ENCODE measurements at regions not wholly inside any gene's neighbourhood (a gene's known extent, or its start where the extent isn't known, plus 50 kb on each side); places are given as distances from the start of the nearest gene placed in this dataset.

DNA sequence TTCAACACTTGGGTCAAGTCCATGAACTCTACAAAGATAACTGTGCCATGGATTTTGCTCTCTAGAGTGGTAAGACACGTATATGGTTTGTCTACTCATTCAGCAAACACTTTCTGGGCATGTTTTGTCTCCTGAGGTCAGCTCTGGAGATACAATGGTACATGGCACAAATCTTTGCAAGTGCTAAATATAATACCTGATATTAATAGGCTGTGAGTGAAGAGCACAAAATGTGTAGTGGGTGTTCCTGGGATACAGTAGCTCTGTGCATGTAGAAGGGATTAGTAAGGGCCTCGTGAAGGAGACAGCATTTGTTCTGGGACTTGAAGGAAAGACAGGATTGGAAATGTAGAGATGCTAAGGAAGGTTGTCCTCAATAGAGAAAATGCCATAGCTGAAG is 360.9 kb downstream of the BCKDHB start:
- H3K27ac ChIP-seq, result no peak overlapping the region
- H3K27me3 ChIP-seq, result no peaks in the 10 kb centered on the region
- H3K4me3 ChIP-seq, result no peak overlapping the region
- intact Hi-C loops (cut with DNase I), result no loop called here
- TF ChIP-seq, protein P1, sequence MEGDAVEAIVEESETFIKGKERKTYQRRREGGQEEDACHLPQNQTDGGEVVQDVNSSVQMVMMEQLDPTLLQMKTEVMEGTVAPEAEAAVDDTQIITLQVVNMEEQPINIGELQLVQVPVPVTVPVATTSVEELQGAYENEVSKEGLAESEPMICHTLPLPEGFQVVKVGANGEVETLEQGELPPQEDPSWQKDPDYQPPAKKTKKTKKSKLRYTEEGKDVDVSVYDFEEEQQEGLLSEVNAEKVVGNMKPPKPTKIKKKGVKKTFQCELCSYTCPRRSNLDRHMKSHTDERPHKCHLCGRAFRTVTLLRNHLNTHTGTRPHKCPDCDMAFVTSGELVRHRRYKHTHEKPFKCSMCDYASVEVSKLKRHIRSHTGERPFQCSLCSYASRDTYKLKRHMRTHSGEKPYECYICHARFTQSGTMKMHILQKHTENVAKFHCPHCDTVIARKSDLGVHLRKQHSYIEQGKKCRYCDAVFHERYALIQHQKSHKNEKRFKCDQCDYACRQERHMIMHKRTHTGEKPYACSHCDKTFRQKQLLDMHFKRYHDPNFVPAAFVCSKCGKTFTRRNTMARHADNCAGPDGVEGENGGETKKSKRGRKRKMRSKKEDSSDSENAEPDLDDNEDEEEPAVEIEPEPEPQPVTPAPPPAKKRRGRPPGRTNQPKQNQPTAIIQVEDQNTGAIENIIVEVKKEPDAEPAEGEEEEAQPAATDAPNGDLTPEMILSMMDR (IDR thresholded peaks at IDR 0.05), result no peak
- H3K36me3 ChIP-seq, result no peaks in the 10 kb centered on the region
- H3K9me3 ChIP-seq, result no peaks in the 10 kb centered on the region
- no peaks in the 10 kb centered on the region for H3K4me1 ChIP-seq
- DNase-seq (ENCODE audit: extremely low spot score in 2 of 2), result no peak

DNA sequence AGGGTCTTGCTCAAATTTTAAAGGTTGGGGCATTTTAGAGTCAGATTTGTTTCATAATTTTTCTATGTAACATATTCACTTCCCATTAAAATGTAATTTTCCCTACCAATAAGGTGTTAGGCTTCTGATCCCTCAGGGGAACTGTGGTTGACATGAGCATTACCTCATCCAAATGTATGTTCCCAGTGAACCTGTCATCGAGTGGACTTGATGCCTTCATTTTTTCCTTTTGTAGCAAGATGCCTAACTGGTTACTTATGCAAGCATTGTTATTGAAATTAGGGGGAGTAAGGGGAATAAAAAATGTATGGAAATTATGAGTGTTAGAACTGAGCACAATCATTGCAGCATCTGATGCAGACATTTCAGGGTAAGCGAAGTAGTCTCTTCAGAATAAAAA is 360.5 kb downstream of the BCKDHB start:
- TF ChIP-seq POLR2A (IDR thresholded peaks at IDR 0.05), result no peak
- TF ChIP-seq, protein P1 (IDR thresholded peaks at IDR 0.05), result no peak
- TF ChIP-seq POLR2AphosphoS5 (IDR thresholded peaks at IDR 0.05; ENCODE audit: insufficient read depth in 1 of 2, low read depth in 1 of 2), result no peak
- Histone ChIP-seq H3K4me3 (no peak overlapping the region), H3K36me3 (no peaks in the 10 kb centered on the region), H3K4me1 (no peaks in the 10 kb centered on the region), H3K9me3 (no peaks in the 10 kb centered on the region), H3K27ac (no peak overlapping the region), H3K27me3 (no peaks in the 10 kb centered on the region)
- intact Hi-C loops (cut with DNase I), result no loop called here
- no peak for DNase-seq (ENCODE audit: extremely low spot score in 2 of 2)

DNA sequence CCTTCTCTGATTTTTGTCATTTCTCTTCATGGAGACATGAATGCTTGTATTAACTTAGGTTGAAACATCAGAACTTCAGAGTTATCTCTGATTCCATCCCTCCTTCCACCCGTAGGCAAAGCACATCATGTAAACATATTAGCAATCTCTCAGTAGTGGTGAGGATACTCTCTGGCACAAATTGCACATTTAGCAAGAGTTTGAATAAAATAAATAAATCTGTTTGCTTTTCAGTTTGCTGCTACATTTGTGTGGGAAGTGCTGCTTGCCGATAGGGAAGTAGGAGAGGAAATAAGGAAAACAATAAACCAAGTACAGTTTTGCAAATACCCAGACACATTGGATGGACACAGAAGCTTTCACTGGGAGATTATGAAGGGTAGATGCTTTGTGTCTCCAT is 359.0 kb downstream of the BCKDHB start:
- Histone ChIP-seq H3K27me3 (no peaks in the 10 kb centered on the region), H3K4me1 (no peaks in the 10 kb centered on the region), H3K27ac (no peak overlapping the region), H3K9me3 (no peaks in the 10 kb centered on the region), H3K4me3 (no peak overlapping the region), H3K36me3 (no peaks in the 10 kb centered on the region)
- intact Hi-C loops (cut with DNase I), result no loop called here
- no peak for DNase-seq (ENCODE audit: extremely low spot score in 2 of 2)
- TF ChIP-seq, protein P1 (IDR thresholded peaks at IDR 0.05), result no peak
- TF ChIP-seq POLR2A (IDR thresholded peaks at IDR 0.05) (no peak), POLR2AphosphoS5 (IDR thresholded peaks at IDR 0.05; ENCODE audit: insufficient read depth in 1 of 2, low read depth in 1 of 2) (no peak)

DNA sequence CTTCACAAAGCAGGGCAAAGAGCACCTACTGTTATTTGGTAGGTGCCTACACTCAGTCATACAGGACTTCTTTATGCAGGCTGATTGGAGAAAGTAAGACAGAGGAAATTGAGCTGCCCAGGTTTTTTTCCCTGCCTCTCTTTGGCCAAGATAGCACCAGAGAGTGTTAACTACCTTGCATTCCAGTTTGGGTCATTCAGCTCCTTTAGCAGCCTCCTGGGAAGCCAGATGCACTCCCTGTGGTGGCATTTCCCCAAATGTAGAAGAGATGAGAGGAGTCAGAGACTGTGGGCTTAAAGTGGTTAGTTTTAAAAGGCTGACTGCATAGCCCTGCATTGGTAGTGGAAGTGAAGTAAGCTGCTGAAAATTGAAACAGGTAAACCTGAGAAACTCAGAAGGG is 358.4 kb downstream of the BCKDHB start:
- H3K9me3 ChIP-seq, result no peaks in the 10 kb centered on the region
- H3K27me3 ChIP-seq, result no peaks in the 10 kb centered on the region
- no peaks in the 10 kb centered on the region for H3K36me3 ChIP-seq
- DNase-seq (ENCODE audit: extremely low spot score in 2 of 2), result no peak
- no peak for TF ChIP-seq POLR2AphosphoS5 (IDR thresholded peaks at IDR 0.05; ENCODE audit: insufficient read depth in 1 of 2, low read depth in 1 of 2)
- TF ChIP-seq POLR2A (IDR thresholded peaks at IDR 0.05), result no peak
- TF ChIP-seq, protein P1 (IDR thresholded peaks at IDR 0.05), result no peak
- H3K4me3 ChIP-seq, result no peak overlapping the region
- H3K4me1 ChIP-seq, result peaks cover 5% of the 10 kb centered on the region
- intact Hi-C loops (cut with DNase I), result no loop called here
- no peak overlapping the region for H3K27ac ChIP-seq

DNA sequence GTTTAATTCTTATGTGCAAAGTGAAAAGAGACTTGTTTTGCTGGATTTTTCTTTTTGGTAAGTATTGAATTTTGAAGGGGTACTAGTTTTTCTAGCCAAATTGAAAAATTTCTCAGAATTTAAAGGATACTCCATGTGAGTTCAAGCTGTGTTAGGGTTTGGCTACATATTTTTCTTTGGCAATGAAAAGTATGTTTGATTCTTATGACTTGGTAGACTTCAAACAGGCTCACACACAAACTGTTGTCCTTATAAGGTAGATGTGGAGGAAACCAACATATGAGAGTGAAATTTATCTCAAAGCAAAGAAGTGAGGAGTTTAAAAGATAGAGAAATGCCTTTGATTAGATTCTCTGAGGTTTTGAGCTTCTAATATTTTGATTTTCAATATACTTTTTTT is 356.7 kb downstream of the BCKDHB start:
- TF ChIP-seq POLR2AphosphoS5 (IDR thresholded peaks at IDR 0.05; ENCODE audit: insufficient read depth in 1 of 2, low read depth in 1 of 2), result no peak
- TF ChIP-seq, protein P1 (IDR thresholded peaks at IDR 0.05), result no peak
- no peak for TF ChIP-seq POLR2A (IDR thresholded peaks at IDR 0.05)
- intact Hi-C loops (cut with DNase I), result no loop called here

More for the DNA sequence above, 356.7 kb downstream of the BCKDHB start:
- Histone ChIP-seq H3K36me3 (no peaks in the 10 kb centered on the region), H3K27ac (no peak overlapping the region), H3K4me3 (no peak overlapping the region), H3K27me3 (no peaks in the 10 kb centered on the region), H3K4me1 (peaks cover 7% of the 10 kb centered on the region), H3K9me3 (no peaks in the 10 kb centered on the region)
- no peak for DNase-seq (ENCODE audit: extremely low spot score in 2 of 2)
